C4-2B (cell line): ENCODE measurements at regions not wholly inside any gene's neighbourhood (a gene's known extent, or its start where the extent isn't known, plus 50 kb on each side); places are given as distances from the start of the nearest gene placed in this dataset.

Source experiments
- CTCF ChIP-seq: fragments of 450-650 bp; conservative IDR thresholded peaks from 2 replicates; pipeline ENCODE4 v1.5.1; 2017; ENCODE audit warnings: mild to moderate bottlenecking
- ZFX ChIP-seq: fragments of 450-650 bp; IDR thresholded peaks from 2 replicates; pipeline ENCODE4 v1.6.1; 2017

GRCh38 chr7:26076691-26077090, 75.3 kb upstream of the NFE2L3 start:
- TF ChIP-seq CTCF (no peak), ZFX (no peak)
